Liver (tissue), 3 donors: ENCODE measurements at regions not wholly inside any gene's neighbourhood (a gene's known extent, or its start where the extent isn't known, plus 50 kb on each side); places are given as distances from the start of the nearest gene placed in this dataset.

ENCODE experiments used
- CTCF ChIP-seq: fragments of 150-350 bp; IDR thresholded peaks from 2 replicates; pipeline ENCODE4 v1.5.1; 2017; ENCODE audit warnings: improper control_type of control experiment, low read depth, low read length; ENCODE audit not compliant: missing input control
- FOXA1 ChIP-seq: IDR thresholded peaks from 2 replicates; pipeline ENCODE4 v1.6.1; 2016; ENCODE audit warnings: antibody characterized with exemption
- GABPA ChIP-seq, 2 donors: IDR thresholded peaks in 1 of 2; conservative IDR thresholded peaks in 1 of 2; 2 replicates each; pipeline ENCODE4 v1.6.1; 2016; ENCODE audit warnings: antibody characterized with exemption in 2 of 2, mild to moderate bottlenecking in 1 of 2, moderate library complexity in 1 of 2
- HNF4G ChIP-seq: IDR thresholded peaks from 2 replicates; pipeline ENCODE4 v1.6.1; 2016; ENCODE audit warnings: antibody characterized with exemption
- JUND ChIP-seq, 2 donors: IDR thresholded peaks; 2 replicates each; pipeline ENCODE4 v1.6.1; 2016; ENCODE audit warnings: antibody characterized with exemption in 2 of 2
- TAF1 ChIP-seq: conservative IDR thresholded peaks from 2 replicates; pipeline ENCODE4 v1.6.1; 2016; ENCODE audit warnings: antibody characterized with exemption, mild to moderate bottlenecking
- donor health status: healthy.
- donor health status: healthy.

DNA sequence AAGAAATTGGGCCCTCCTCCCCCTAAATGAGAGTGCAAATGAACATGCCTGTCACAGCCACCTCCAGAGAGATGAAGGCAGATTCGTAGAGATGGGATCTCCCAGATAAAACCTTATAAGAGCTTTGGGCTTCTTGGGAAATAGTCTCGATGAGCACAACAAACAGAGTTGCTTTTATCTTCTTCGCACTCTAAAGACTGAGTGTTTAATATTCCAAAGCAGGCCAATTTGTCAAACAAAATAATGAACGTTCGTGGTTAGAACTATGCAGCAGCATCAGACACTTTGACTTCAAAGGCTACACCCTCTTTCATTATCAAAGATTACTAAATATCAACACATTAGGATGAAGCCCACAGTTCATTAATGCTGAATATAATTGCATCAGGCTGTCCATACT lies 256.2 kb downstream of the SKIDA1 start:
- no peak for TF ChIP-seq HNF4G
- no peak for TF ChIP-seq JUND (IDR thresholded peaks at IDR 0.05)
- TF ChIP-seq GABPA (IDR thresholded peaks at IDR 0.05 in 1 of 2, conservative IDR thresholded peaks at IDR 0.05 in 1 of 2), result no peak
- TF ChIP-seq TAF1, result no peak
- TF ChIP-seq CTCF, result no peak
- no peak for TF ChIP-seq FOXA1
